T-cell (primary cell): ENCODE measurements at regions not wholly inside any gene's neighbourhood (a gene's known extent, or its start where the extent isn't known, plus 50 kb on each side); places are given as distances from the start of the nearest gene placed in this dataset.
"Not testable (repeated sequence)": the region's sequence is repeated elsewhere in the genome, so short reads cannot be mapped to it uniquely, and the experiment has no call there.

Source experiments
- ATAC-seq, 4 experiments: fragments of 200-7000 bp in 3 of 4; fragments of 150-1000 bp in 1 of 4; cut with Tn5 transposase; replicated peaks in 1 of 4; 1 replicate in 3 of 4; 2 replicates in 1 of 4; pipeline ENCODE4 v1.10.0; 2021; ENCODE audit warnings: moderate library complexity in 3 of 4, mild to moderate bottlenecking in 2 of 4, moderate number of reproducible peaks in 1 of 4
- CTCF ChIA-PET, 2 donors: fragments of 300-600 bp; sonication (Branson Sonifier 250); formaldehyde crosslinking; loops; one replicate each; lab custom pipeline; 2022; ENCODE audit warnings: antibody characterized with exemption in 2 of 2; lab: Charles Lee
- POLR2A ChIA-PET, 2 donors: fragments of 300-600 bp; sonication (Branson Sonifier 250); formaldehyde crosslinking; loops; one replicate each; lab custom pipeline; 2022; ENCODE audit warnings: antibody characterized with exemption in 2 of 2; lab: Charles Lee
- DNase-seq, 35 experiments: peaks; one replicate each; pipeline versions ENCODE4 v3.0.0 to v3.0.0-alpha.2; 2013 to 2023
- H3K27ac ChIP-seq: one replicate; pipeline ENCODE4 v1.5.1; 2013; ENCODE audit warnings: low read length
- H3K27me3 ChIP-seq, 2 experiments: replicated peaks in 1 of 2; 1 replicate in 1 of 2; 2 replicates in 1 of 2; pipeline versions ENCODE4 v1.6.1 to v1.7.0; 2013; ENCODE audit warnings: low read length in 1 of 2, mixed read lengths in 1 of 2; ENCODE audit not compliant: control insufficient read depth in 2 of 2, insufficient read depth in 2 of 2; ENCODE audit errors: extremely low read depth in 1 of 2
- H3K36me3 ChIP-seq, 2 donors: 1 replicate in 1 of 2; 2 replicates in 1 of 2; pipeline versions ENCODE4 v1.6.1 to v1.7.0; 2013; ENCODE audit warnings: low read length in 1 of 2; ENCODE audit not compliant: control insufficient read depth in 2 of 2, insufficient read depth in 1 of 2; ENCODE audit errors: extremely low read depth in 1 of 2
- H3K4me1 ChIP-seq, 2 experiments: 1 replicate in 1 of 2; 2 replicates in 1 of 2; pipeline versions ENCODE4 v1.6.1 to v1.7.0; 2013; ENCODE audit warnings: low read length in 2 of 2, mixed read lengths in 1 of 2; ENCODE audit not compliant: insufficient read depth in 2 of 2, control insufficient read depth in 1 of 2; ENCODE audit errors: extremely low read depth in 1 of 2
- H3K4me3 ChIP-seq, 2 donors: 1 replicate in 1 of 2; 2 replicates in 1 of 2; pipeline versions ENCODE4 v1.5.1 to v1.7.0; 2013; ENCODE audit warnings: mild to moderate bottlenecking in 2 of 2, low read length in 1 of 2, moderate library complexity in 1 of 2; ENCODE audit not compliant: control insufficient read depth in 1 of 2; ENCODE audit errors: extremely low read depth in 1 of 2
- H3K9me3 ChIP-seq: 2 replicates; pipeline ENCODE4 v1.7.0; 2013
- H3K27ac Mint-ChIP-seq, 2 donors: one replicate each; pipeline ENCODE4 v1.8.0; 2020 to 2021; ENCODE audit warnings: mild to moderate bottlenecking in 2 of 2, mixed read lengths in 2 of 2
- H3K27me3 Mint-ChIP-seq, 2 donors: one replicate each; pipeline ENCODE4 v1.8.0; 2021 to 2022; ENCODE audit warnings: mixed read lengths in 2 of 2
- H3K36me3 Mint-ChIP-seq: one replicate; pipeline ENCODE4 v1.8.0; 2021; ENCODE audit warnings: mixed read lengths
- H3K4me1 Mint-ChIP-seq, 3 donors: one replicate each; pipeline ENCODE4 v1.8.0; 2020 to 2022; ENCODE audit warnings: mixed read lengths in 3 of 3, mild to moderate bottlenecking in 1 of 3
- H3K4me3 Mint-ChIP-seq, 3 donors: one replicate each; pipeline ENCODE4 v1.8.0; 2020 to 2022; ENCODE audit warnings: mild to moderate bottlenecking in 3 of 3, mixed read lengths in 3 of 3, moderate library complexity in 3 of 3
- H3K9me3 Mint-ChIP-seq, 3 donors: one replicate each; pipeline ENCODE4 v1.8.0; 2020 to 2022; ENCODE audit warnings: mixed read lengths in 3 of 3
- WGBS: methylation state at CpG from one replicate; pipeline ENCODE4 v1.1.5; 2013; ENCODE audit warnings: missing lambda C conversion rate; ENCODE audit not compliant: insufficient coverage; 5-methylcytosine and 5-hydroxymethylcytosine counted together

GRCh38 chr1:181180407-181181031 is 92.0 kb downstream of the IER5 start:
- Histone ChIP-seq H3K9me3 (no peaks in the 10 kb centered on the region), H3K4me1 (peaks cover 13% of the 10 kb centered on the region in 2 experiments), H3K27me3 (peaks cover 2 to 18% of the 10 kb centered on the region in 2 experiments), H3K27ac (no peak overlapping the region), H3K36me3 (no peaks in the 10 kb centered on the region), H3K4me3 (no peak overlapping the region)
- 40% methylated on average over 1 of the region's 11 CpGs for WGBS
- POLR2A ChIA-PET = interaction anchor here in 1 of 2 donors (0.6 kb wide), 1 partner anchor 606 kb away, joined by 3 read pairs; no protein-coding TSS in a partner anchor
- Mint-ChIP-seq H3K27me3 (peaks cover 6 to 19% of the 10 kb centered on the region in 2 donors), H3K9me3 (no peaks in the 10 kb centered on the region), H3K4me3 (peak overlapping the region in 1 of 3 donors; percentile 60), H3K4me1 (peaks cover 13 to 16% (median 15%) of the 10 kb centered on the region in 3 donors), H3K27ac (peak overlapping the region; percentile 42 to 48), H3K36me3 (no peaks in the 10 kb centered on the region)
- DNase-seq (no peak), ATAC-seq (peak in 1 of 4 experiments; percentile 4)
- CTCF ChIA-PET = interaction anchor here (0.6 to 1.0 kb wide), 3 partner anchors 9 to 178 kb away, joined by 3 to 7 read pairs (median 4); no protein-coding TSS in a partner anchor

GRCh38 chr1:181181792-181182585 is 93.5 kb downstream of the IER5 start:
- no peaks in the 10 kb centered on the region for H3K9me3 Mint-ChIP-seq
- WGBS = 75% methylated on average over 6 of the region's 11 CpGs
- H3K9me3 ChIP-seq = no peaks in the 10 kb centered on the region
- no peak overlapping the region for H3K4me3 ChIP-seq
- H3K27ac Mint-ChIP-seq = no peak overlapping the region
- peaks cover 13% of the 10 kb centered on the region in 2 experiments for H3K4me1 ChIP-seq
- ATAC-seq = no peak
- H3K36me3 ChIP-seq = no peaks in the 10 kb centered on the region
- no peak overlapping the region for H3K27ac ChIP-seq
- peaks cover 13 to 16% (median 15%) of the 10 kb centered on the region in 3 donors for H3K4me1 Mint-ChIP-seq
- H3K27me3 Mint-ChIP-seq = peaks cover 11 to 15% of the 10 kb centered on the region in 2 donors
- no peak for DNase-seq
- H3K4me3 Mint-ChIP-seq = no peak overlapping the region
- H3K27me3 ChIP-seq = peaks cover 2 to 20% of the 10 kb centered on the region in 2 experiments
- CTCF ChIA-PET = no interaction called here
- POLR2A ChIA-PET = interaction anchor here in 1 of 2 donors (0.7 kb wide), 1 partner anchor 95 kb away, joined by 10 read pairs; no protein-coding TSS in a partner anchor
- no peaks in the 10 kb centered on the region for H3K36me3 Mint-ChIP-seq

- Mint-ChIP-seq H3K27ac (no peak overlapping the region), H3K4me3 (no peak overlapping the region), H3K27me3 (peaks cover 15% of the 10 kb centered on the region in 2 donors), H3K36me3 (no peaks in the 10 kb centered on the region), H3K9me3 (no peaks in the 10 kb centered on the region), H3K4me1 (peaks cover 11 to 12% (median 12%) of the 10 kb centered on the region in 3 donors)
- 81% methylated on average over 3 of the region's 5 CpGs for WGBS
- POLR2A ChIA-PET = no interaction called here
- Histone ChIP-seq H3K36me3 (no peaks in the 10 kb centered on the region), H3K9me3 (no peaks in the 10 kb centered on the region), H3K27me3 (peaks cover 2 to 33% of the 10 kb centered on the region in 2 experiments), H3K27ac (no peak overlapping the region), H3K4me3 (no peak overlapping the region), H3K4me1 (peaks cover 12 to 15% of the 10 kb centered on the region in 2 experiments)
- ATAC-seq (no peak), DNase-seq (no peak)
- CTCF ChIA-PET = interaction anchor here (0.6 to 1.1 kb wide), 2 partner anchors 36 to 241 kb away, joined by 3 to 4 read pairs; no protein-coding TSS in a partner anchor
Observed at GRCh38 chr1:181184621-181185020, 96.1 kb downstream of the IER5 start.

GRCh38 chr1:181185461-181185860 is 97.0 kb downstream of the IER5 start:
- peaks cover 7 to 14% of the 10 kb centered on the region in 2 experiments for H3K4me1 ChIP-seq
- Mint-ChIP-seq H3K27ac (no peak overlapping the region), H3K27me3 (peaks cover 15% of the 10 kb centered on the region in 2 donors), H3K9me3 (no peaks in the 10 kb centered on the region), H3K4me1 (peaks cover 3 to 12% (median 5%) of the 10 kb centered on the region in 3 donors), H3K36me3 (no peaks in the 10 kb centered on the region), H3K4me3 (no peak overlapping the region)
- DNase-seq (no peak), ATAC-seq (no peak)
- whole genome bisulfite sequencing = 61% methylated on average over 2 of the region's 3 CpGs
- no peak overlapping the region for H3K27ac ChIP-seq
- H3K9me3 ChIP-seq = no peaks in the 10 kb centered on the region
- H3K27me3 ChIP-seq = peaks cover 2 to 39% of the 10 kb centered on the region in 2 experiments
- ChIA-PET CTCF (interaction anchor here in 1 of 2 donors (1.1 kb wide), 1 partner anchor 240 kb away, joined by 4 read pairs; no protein-coding TSS in a partner anchor), POLR2A (no interaction called here)
- H3K4me3 ChIP-seq = no peak overlapping the region
- no peaks in the 10 kb centered on the region for H3K36me3 ChIP-seq

- peaks cover 4 to 14% (median 5%) of the 10 kb centered on the region in 3 donors for H3K4me1 Mint-ChIP-seq
- H3K27me3 ChIP-seq = peaks cover 2 to 40% of the 10 kb centered on the region in 2 experiments
- POLR2A ChIA-PET, H3K4me3 ChIP-seq, H3K4me1 ChIP-seq, H3K4me3 Mint-ChIP-seq, H3K27ac ChIP-seq, H3K36me3 Mint-ChIP-seq, H3K9me3 Mint-ChIP-seq, H3K36me3 ChIP-seq, H3K9me3 ChIP-seq, ATAC-seq, H3K27ac Mint-ChIP-seq, DNase-seq: not testable (repeated sequence)
- CTCF ChIA-PET = interaction anchor here (0.7 to 1.6 kb wide), 3 partner anchors 71 to 244 kb away, joined by 3 to 8 read pairs (median 3); no protein-coding TSS in a partner anchor
- H3K27me3 Mint-ChIP-seq = peaks cover 15 to 19% of the 10 kb centered on the region in 2 donors
- WGBS = 80% methylated on average over 1 of the region's 4 CpGs
Observed at GRCh38 chr1:181186133-181186532, 97.6 kb downstream of the IER5 start.
